K562 (cell line): ENCODE measurements at regions not wholly inside any gene's neighbourhood (a gene's known extent, or its start where the extent isn't known, plus 50 kb on each side); places are given as distances from the start of the nearest gene placed in this dataset.

Experiments used
- ATAC-seq: fragments of 200-7000 bp; cut with Tn5 transposase; 3 replicates; pipeline ENCODE4 v1.9.1; 2020; ENCODE audit warnings: moderate library complexity
- BruUV-seq: library from RNA; stranded (reverse); fragments of 400-500 nt; replicated peaks from 2 replicates; lab custom pipeline; 2021; lab: Mats Ljungman, UMichigan
- CTCF ChIA-PET: fragments of 300-600 bp; formaldehyde crosslinking; extraction: SDS; loops from one replicate; lab custom pipeline; 2021; ENCODE audit warnings: low intra/inter-chr PET ratio; lab: Yijun Ruan, JAX
- POLR2A ChIA-PET: fragments of 300-600, 350-650 bp; sonication (Branson Sonifier 250); formaldehyde crosslinking; extraction: SDS; loops from one replicate; lab custom pipeline; 2021; ENCODE audit warnings: antibody characterized with exemption, inconsistent platforms; lab: Yijun Ruan, JAX
- DNase-seq, 4 experiments: peaks; one replicate each; pipeline versions ENCODE4 v3.0.0 to v3.0.0-alpha.2; 2011 to 2018; ENCODE audit warnings: low spot score in 3 of 4, mixed read lengths in 3 of 4; ENCODE audit errors: extremely low read depth in 1 of 4
- FAIRE-seq: peaks from 2 replicates; lab custom pipeline; 2011; peaks lifted over from hg19 to GRCh38; lab: Jason Lieb, UNC
- H2AFZ ChIP-seq: 2 replicates; pipeline ENCODE4 v1.6.0; 2011; ENCODE audit warnings: low read depth, low read length, control low read depth, inconsistent platforms
- H3K27ac ChIP-seq: fragments of 200-600 bp; 3 replicates; pipeline ENCODE4 v1.8.0; 2011; ENCODE audit warnings: low read depth, mild to moderate bottlenecking, control low read depth, inconsistent platforms, low read length, moderate library complexity, mixed read lengths; ENCODE audit errors: extremely low read depth
- H3K27me3 ChIP-seq, 2 experiments: fragments of 300-600 bp in 1 of 2; 2 replicates in 1 of 2; 3 replicates in 1 of 2; pipeline versions ENCODE4 v1.6.0 to v1.8.0; 2011; ENCODE audit warnings: inconsistent platforms in 2 of 2, low read length in 2 of 2, mild to moderate bottlenecking in 1 of 2, mixed read lengths in 1 of 2, moderate library complexity in 1 of 2; ENCODE audit not compliant: control insufficient read depth in 2 of 2, insufficient read depth in 2 of 2
- H3K36me3 ChIP-seq: fragments of 300-600 bp; 3 replicates; pipeline ENCODE4 v1.8.0; 2011; ENCODE audit warnings: mild to moderate bottlenecking, low read length, inconsistent platforms; ENCODE audit not compliant: control insufficient read depth, insufficient read depth
- H3K4me1 ChIP-seq, 2 experiments: fragments of 200-600 bp in 1 of 2; replicated peaks in 1 of 2; 2 replicates in 1 of 2; 3 replicates in 1 of 2; pipeline versions ENCODE4 v1.5.1 to v1.8.0; 2011; ENCODE audit warnings: inconsistent platforms in 2 of 2, low read length in 2 of 2, mild to moderate bottlenecking in 1 of 2, mixed read lengths in 1 of 2, moderate library complexity in 1 of 2; ENCODE audit not compliant: control insufficient read depth in 2 of 2, insufficient read depth in 2 of 2
- H3K4me2 ChIP-seq: 2 replicates; pipeline ENCODE4 v1.6.1; 2011; ENCODE audit warnings: low read length, control low read depth, inconsistent platforms, mixed read lengths; ENCODE audit not compliant: insufficient read depth
- H3K4me3 ChIP-seq: fragments of 200-600 bp; sonication (generic), shearing (Covaris generic); 2 replicates; pipeline ENCODE4 v1.5.1; 2016; ENCODE audit warnings: control low read depth, inconsistent platforms
- H3K79me2 ChIP-seq: fragments of 200-600 bp; 3 replicates; pipeline ENCODE4 v1.8.0; 2011; ENCODE audit warnings: low read length, inconsistent platforms; ENCODE audit not compliant: control insufficient read depth, insufficient read depth
- H3K9ac ChIP-seq, 2 experiments: 2 replicates each; pipeline versions ENCODE4 v1.6.0 to v1.6.1; 2011; ENCODE audit warnings: low read depth in 2 of 2, low read length in 2 of 2, control low read depth in 1 of 2, inconsistent platforms in 1 of 2, mild to moderate bottlenecking in 1 of 2, mixed read lengths in 1 of 2; ENCODE audit not compliant: insufficient read depth in 1 of 2
- H3K9me1 ChIP-seq: one replicate; pipeline ENCODE4 v1.6.0; 2011; ENCODE audit warnings: inconsistent platforms, mild to moderate bottlenecking, low read length, moderate library complexity; ENCODE audit not compliant: control insufficient read depth, insufficient read depth
- H3K9me3 ChIP-seq: replicated peaks from 2 replicates; pipeline ENCODE4 v1.5.1; 2011; ENCODE audit warnings: low read depth, low read length, inconsistent platforms; ENCODE audit not compliant: control insufficient read depth, insufficient read depth
- H4K20me1 ChIP-seq: replicated peaks from 2 replicates; pipeline ENCODE4 v1.6.1; 2011; ENCODE audit warnings: low read length, inconsistent platforms, mixed read lengths; ENCODE audit not compliant: control insufficient read depth, insufficient read depth
- MYC ChIP-seq, 2 experiments: fragments of 250-450 bp in 1 of 2; sonication (Bioruptor Pico) in 1 of 2; IDR thresholded peaks; 2 replicates each; pipeline versions ENCODE4 v1.5.1 to v1.6.1; 2012 to 2021; ENCODE audit warnings: low read depth in 2 of 2, borderline replicate concordance in 1 of 2, improper control_type of control experiment in 1 of 2, low read length in 1 of 2, mild to moderate bottlenecking in 1 of 2, moderate library complexity in 1 of 2
- TAF15 ChIP-seq: fragments of 200-400 bp; formaldehyde crosslinking; IDR thresholded peaks from 2 replicates; pipeline ENCODE4 v1.6.1; 2017; ENCODE audit warnings: mild to moderate bottlenecking, low read depth, low read length, moderate library complexity
- ZC3H8 ChIP-seq: fragments of 450-650 bp; IDR thresholded peaks from 2 replicates; pipeline ENCODE4 v1.6.1; 2017
- ZNF133 ChIP-seq: fragments of 250-450 bp; sonication (Bioruptor Pico); IDR thresholded peaks from 2 replicates; pipeline ENCODE4 v1.4.0; 2020; ENCODE audit warnings: mild to moderate bottlenecking
- ZNF175 ChIP-seq: fragments of 200-800 bp; sonication (Bioruptor generic); IDR thresholded peaks from 2 replicates; pipeline ENCODE4 v1.6.1; 2016; ENCODE audit warnings: low read depth, mild to moderate bottlenecking, missing genetic modification characterization, missing compliant biosample characterization
- ZNF41 ChIP-seq: fragments of 250-450 bp; sonication (Bioruptor Pico); conservative IDR thresholded peaks from 2 replicates; pipeline ENCODE4 v1.4.0; 2020; ENCODE audit warnings: mild to moderate bottlenecking
- ZNF586 ChIP-seq: fragments of 450-650 bp; formaldehyde crosslinking; conservative IDR thresholded peaks from 2 replicates; pipeline ENCODE4 v1.4.0; 2020; ENCODE audit warnings: mild to moderate bottlenecking, moderate library complexity
- WGBS: fragments of 100-300 bp; shearing (Covaris generic); methylation state at CpG from one replicate; pipeline ENCODE4 v1.1.6; 2016; ENCODE audit warnings: low coverage, mixed read lengths; ENCODE audit not compliant: insufficient coverage; ENCODE audit errors: missing lambda C conversion rate; 5-methylcytosine and 5-hydroxymethylcytosine counted together
- in situ Hi-C: fragments of 300-500 bp; cut with MboI; formaldehyde crosslinking; loops from 4 replicates; pipeline ENCODE4 v1.15.0; 2018; ENCODE audit warnings: inconsistent platforms, mixed read lengths
- intact Hi-C: fragments of 100-400 bp; cut with micrococcal nuclease; formaldehyde crosslinking; loops from 2 replicates; pipeline ENCODE4 v1.14.2; 2022
- TF ChIP-seq, protein P1 (sequence below): sonication (generic); formaldehyde crosslinking; IDR thresholded peaks from 2 replicates; pipeline ENCODE4 v1.8.0; 2022; ENCODE audit warnings: missing genetic modification reagents, mild to moderate bottlenecking, borderline replicate concordance
- TF ChIP-seq, protein P2 (sequence below): fragments of 450-650 bp; formaldehyde crosslinking; IDR thresholded peaks from 2 replicates; pipeline ENCODE4 v1.4.0; 2022; ENCODE audit warnings: mild to moderate bottlenecking, moderate library complexity
- TF ChIP-seq, protein P3 (sequence below): sonication (generic); formaldehyde crosslinking; IDR thresholded peaks from 2 replicates; pipeline ENCODE4 v1.8.0; 2022; ENCODE audit warnings: mild to moderate bottlenecking, low read depth, missing genetic modification reagents
- TF ChIP-seq, protein P4 (sequence below): sonication (generic); formaldehyde crosslinking; IDR thresholded peaks from 2 replicates; pipeline ENCODE4 v1.8.0; 2022; ENCODE audit warnings: missing genetic modification reagents, mild to moderate bottlenecking, moderate library complexity, borderline replicate concordance

DNA sequence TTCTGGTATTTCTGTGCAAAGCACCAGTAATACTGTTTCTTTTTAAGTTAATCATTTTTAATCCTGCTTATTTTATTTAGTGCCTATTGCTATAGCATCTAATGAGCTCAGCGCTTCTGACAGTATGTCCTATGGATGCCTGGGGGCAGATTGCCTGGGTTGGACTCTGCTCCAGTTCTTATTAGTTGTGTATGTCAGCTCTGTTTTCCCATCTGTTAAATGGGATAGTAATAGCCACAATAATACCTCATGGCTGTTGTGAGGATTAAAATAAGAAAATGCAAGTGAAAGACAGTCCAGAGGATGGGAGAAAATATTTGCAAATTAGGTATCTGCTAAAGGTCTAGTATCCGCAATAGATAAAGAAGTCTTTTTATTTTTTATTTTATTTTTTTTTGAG, 87.0 kb downstream of the UTRN start (continued):
- TF ChIP-seq, protein P1, sequence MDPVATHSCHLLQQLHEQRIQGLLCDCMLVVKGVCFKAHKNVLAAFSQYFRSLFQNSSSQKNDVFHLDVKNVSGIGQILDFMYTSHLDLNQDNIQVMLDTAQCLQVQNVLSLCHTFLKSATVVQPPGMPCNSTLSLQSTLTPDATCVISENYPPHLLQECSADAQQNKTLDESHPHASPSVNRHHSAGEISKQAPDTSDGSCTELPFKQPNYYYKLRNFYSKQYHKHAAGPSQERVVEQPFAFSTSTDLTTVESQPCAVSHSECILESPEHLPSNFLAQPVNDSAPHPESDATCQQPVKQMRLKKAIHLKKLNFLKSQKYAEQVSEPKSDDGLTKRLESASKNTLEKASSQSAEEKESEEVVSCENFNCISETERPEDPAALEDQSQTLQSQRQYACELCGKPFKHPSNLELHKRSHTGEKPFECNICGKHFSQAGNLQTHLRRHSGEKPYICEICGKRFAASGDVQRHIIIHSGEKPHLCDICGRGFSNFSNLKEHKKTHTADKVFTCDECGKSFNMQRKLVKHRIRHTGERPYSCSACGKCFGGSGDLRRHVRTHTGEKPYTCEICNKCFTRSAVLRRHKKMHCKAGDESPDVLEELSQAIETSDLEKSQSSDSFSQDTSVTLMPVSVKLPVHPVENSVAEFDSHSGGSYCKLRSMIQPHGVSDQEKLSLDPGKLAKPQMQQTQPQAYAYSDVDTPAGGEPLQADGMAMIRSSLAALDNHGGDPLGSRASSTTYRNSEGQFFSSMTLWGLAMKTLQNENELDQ (CRISPR knock-in tag) = no peak
- TF ChIP-seq, all 486 proteins: peak for 2

DNA sequence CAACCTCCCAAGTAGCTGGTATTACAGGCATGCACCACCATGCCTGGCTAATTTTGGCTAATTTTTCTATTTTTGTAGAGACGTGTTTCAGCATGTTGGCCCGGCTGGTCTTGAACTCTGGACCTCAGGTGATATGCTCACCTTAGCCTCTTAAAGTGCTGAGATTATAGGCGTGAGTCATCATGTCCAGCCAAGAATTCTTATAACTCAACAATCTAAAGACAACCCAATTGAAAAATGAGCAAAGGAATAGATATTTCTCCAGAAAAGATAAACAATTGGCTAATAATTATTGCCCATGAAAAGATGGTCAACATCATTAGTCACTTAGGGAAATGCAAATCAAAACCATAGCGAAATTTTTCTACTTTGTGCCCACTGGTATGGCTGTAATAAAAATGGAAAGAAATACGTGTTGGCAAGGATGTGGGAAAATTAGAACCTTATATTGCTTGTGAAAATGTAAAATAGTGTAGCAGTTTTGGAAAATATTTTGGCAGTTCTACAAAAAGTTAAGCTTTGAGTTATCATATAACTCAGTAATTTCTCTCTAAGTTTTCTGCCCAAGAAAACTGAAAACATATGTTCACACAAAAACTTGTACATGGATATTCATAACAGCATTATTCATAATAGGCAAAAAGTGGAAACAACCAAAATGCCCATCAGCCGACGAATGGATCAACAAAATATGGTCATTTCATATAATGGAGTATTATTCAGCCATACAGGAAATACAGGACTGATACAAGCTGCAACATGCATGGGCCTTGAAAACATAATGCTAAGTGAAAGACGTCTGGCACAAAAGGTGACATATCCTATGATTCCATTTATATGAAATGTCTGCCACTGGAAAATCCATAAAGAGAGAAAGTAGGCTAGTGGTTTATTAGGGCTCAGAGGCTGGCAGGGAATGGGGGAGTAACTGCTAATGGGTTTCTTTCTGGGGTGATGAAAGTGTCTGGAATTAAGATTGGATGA, 87.8 kb downstream of the UTRN start:
- H3K27me3 ChIP-seq = no peaks in the 10 kb centered on the region
- TF ChIP-seq, protein P2, sequence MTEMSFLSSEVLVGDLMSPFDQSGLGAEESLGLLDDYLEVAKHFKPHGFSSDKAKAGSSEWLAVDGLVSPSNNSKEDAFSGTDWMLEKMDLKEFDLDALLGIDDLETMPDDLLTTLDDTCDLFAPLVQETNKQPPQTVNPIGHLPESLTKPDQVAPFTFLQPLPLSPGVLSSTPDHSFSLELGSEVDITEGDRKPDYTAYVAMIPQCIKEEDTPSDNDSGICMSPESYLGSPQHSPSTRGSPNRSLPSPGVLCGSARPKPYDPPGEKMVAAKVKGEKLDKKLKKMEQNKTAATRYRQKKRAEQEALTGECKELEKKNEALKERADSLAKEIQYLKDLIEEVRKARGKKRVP (CRISPR knock-in tag) = no peak
- TF ChIP-seq, protein P3, sequence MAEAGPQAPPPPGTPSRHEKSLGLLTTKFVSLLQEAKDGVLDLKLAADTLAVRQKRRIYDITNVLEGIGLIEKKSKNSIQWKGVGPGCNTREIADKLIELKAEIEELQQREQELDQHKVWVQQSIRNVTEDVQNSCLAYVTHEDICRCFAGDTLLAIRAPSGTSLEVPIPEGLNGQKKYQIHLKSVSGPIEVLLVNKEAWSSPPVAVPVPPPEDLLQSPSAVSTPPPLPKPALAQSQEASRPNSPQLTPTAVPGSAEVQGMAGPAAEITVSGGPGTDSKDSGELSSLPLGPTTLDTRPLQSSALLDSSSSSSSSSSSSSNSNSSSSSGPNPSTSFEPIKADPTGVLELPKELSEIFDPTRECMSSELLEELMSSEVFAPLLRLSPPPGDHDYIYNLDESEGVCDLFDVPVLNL = no peak
- TF ChIP-seq, protein P4, sequence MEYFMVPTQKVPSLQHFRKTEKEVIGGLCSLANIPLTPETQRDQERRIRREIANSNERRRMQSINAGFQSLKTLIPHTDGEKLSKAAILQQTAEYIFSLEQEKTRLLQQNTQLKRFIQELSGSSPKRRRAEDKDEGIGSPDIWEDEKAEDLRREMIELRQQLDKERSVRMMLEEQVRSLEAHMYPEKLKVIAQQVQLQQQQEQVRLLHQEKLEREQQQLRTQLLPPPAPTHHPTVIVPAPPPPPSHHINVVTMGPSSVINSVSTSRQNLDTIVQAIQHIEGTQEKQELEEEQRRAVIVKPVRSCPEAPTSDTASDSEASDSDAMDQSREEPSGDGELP = no peak
- TF ChIP-seq TAF15 (no peak), ZNF133 (CRISPR knock-in tag) (no peak), ZNF41 (no peak), ZNF586 (no peak), ZNF175 (CRISPR knock-in tag) (no peak), MYC (IDR thresholded peaks at IDR 0.05; ENCODE audit: low read depth, low read length) (no peak), MYC (CRISPR knock-in tag; IDR thresholded peaks at IDR 0.05; ENCODE audit: borderline replicate concordance, low read depth) (no peak), ZC3H8 (no peak)
- TF ChIP-seq, all 486 proteins: peak for 0
- DNase-seq = no peak
- Histone ChIP-seq H4K20me1 (no peaks in the 10 kb centered on the region), H3K9me1 (no peaks in the 10 kb centered on the region), H3K36me3 (no peaks in the 10 kb centered on the region), H3K4me2 (no peak overlapping the region), H3K79me2 (no peaks in the 10 kb centered on the region), H3K4me1 (no peaks in the 10 kb centered on the region), H3K4me3 (no peak overlapping the region), H3K27ac (no peak overlapping the region), H3K9ac (no peak overlapping the region), H2AFZ (no peak overlapping the region), H3K9me3 (no peaks in the 10 kb centered on the region)
- no peak for FAIRE-seq
- no peak for ATAC-seq
- in situ Hi-C loops (no loop called here), intact Hi-C loops (no loop called here)
- POLR2A ChIA-PET = no interaction called here
- 2% methylated on average over 8 of the region's 8 CpGs for WGBS
- BruUV-seq = no TSS peak
- CTCF ChIA-PET = no interaction called here
